GM18505 (cell line): ENCODE measurements at regions not wholly inside any gene's neighbourhood (a gene's known extent, or its start where the extent isn't known, plus 50 kb on each side); places are given as distances from the start of the nearest gene placed in this dataset.

ENCODE experiments used
- ATAC-seq: cut with Tn5 transposase; IDR thresholded peaks from one replicate; pipeline ENCODE4 v1.9.1; 2021; ENCODE audit not compliant: unreplicated experiment
- POLR2A ChIP-seq: IDR thresholded peaks from 4 replicates; pipeline ENCODE4 v1.6.1; 2011; ENCODE audit warnings: borderline replicate concordance; ENCODE audit not compliant: insufficient read depth, insufficient read length; ENCODE audit errors: extremely low read depth

GRCh38 chr6:148602136-148602535 is 144.7 kb upstream of the UST start:
- no peak for TF ChIP-seq POLR2A
- ATAC-seq, result no peak

- no peak for ATAC-seq
These were observed 138.5 kb upstream of the UST start for GRCh38 chr6:148608199-148608951.

GRCh38 chr6:148611213-148611612 is 135.6 kb upstream of the UST start:
- no peak for ATAC-seq
- TF ChIP-seq POLR2A, result no peak

More at GRCh38 chr6:148608199-148608951, 138.5 kb upstream of the UST start:
- TF ChIP-seq POLR2A, result no peak

GRCh38 chr6:148612043-148612442 is 134.8 kb upstream of the UST start:
- ATAC-seq, result no peak
- no peak for TF ChIP-seq POLR2A

- no peak for TF ChIP-seq POLR2A
- no peak for ATAC-seq
These were observed 132.2 kb upstream of the UST start for GRCh38 chr6:148614602-148615001.

- no peak for ATAC-seq
- TF ChIP-seq POLR2A, result no peak
These were observed 130.0 kb upstream of the UST start for GRCh38 chr6:148616841-148617240.

- no peak for ATAC-seq
- no peak for TF ChIP-seq POLR2A
These were observed 129.3 kb upstream of the UST start for GRCh38 chr6:148617530-148617929.

- TF ChIP-seq POLR2A, result no peak
- ATAC-seq, result no peak
These were observed 126.9 kb upstream of the UST start for GRCh38 chr6:148619891-148620290.

GRCh38 chr6:148620579-148621298 is 126.1 kb upstream of the UST start:
- no peak for TF ChIP-seq POLR2A
- ATAC-seq, result peak; percentile 78

GRCh38 chr6:148625609-148626008 is 121.2 kb upstream of the UST start:
- TF ChIP-seq POLR2A, result no peak
- ATAC-seq, result no peak

GRCh38 chr6:148628251-148628650 is 118.6 kb upstream of the UST start:
- no peak for ATAC-seq
- TF ChIP-seq POLR2A, result no peak

- ATAC-seq, result no peak
These were observed 117.6 kb upstream of the UST start for GRCh38 chr6:148629181-148629580.

GRCh38 chr6:148629592-148630465 is 117.0 kb upstream of the UST start:
- ATAC-seq, result no peak
- TF ChIP-seq POLR2A, result no peak

More at GRCh38 chr6:148629181-148629580, 117.6 kb upstream of the UST start:
- TF ChIP-seq POLR2A, result no peak
